ENCODE measurements at regions not wholly inside any gene's neighbourhood (a gene's known extent, or its start where the extent isn't known, plus 50 kb on each side); places are given as distances from the start of the nearest gene placed in this dataset.

- no peak for DNase-seq
Observed at GRCh38 chr15:85943151-85943550, 136.5 kb upstream of the AGBL1 start.

- no peak for DNase-seq
Observed at GRCh38 chr15:85943791-85944190, 135.9 kb upstream of the AGBL1 start.

GRCh38 chr15:85947021-85947420 lies 132.7 kb upstream of the AGBL1 start:
- DNase-seq, result no peak

GRCh38 chr15:85947936-85948335 lies 131.7 kb upstream of the AGBL1 start:
- no peak for DNase-seq

GRCh38 chr15:85950101-85950500 lies 129.6 kb upstream of the AGBL1 start:
- DNase-seq, result no peak

GRCh38 chr15:85954586-85954985 lies 125.1 kb upstream of the AGBL1 start:
- no peak for DNase-seq

- no peak for DNase-seq
Observed at GRCh38 chr15:85955501-85956391, 123.9 kb upstream of the AGBL1 start.

- no peak for DNase-seq
Observed at GRCh38 chr15:85956532-85957275, 123.0 kb upstream of the AGBL1 start.

GRCh38 chr15:85959611-85960010 lies 120.1 kb upstream of the AGBL1 start:
- DNase-seq, result no peak

GRCh38 chr15:85960381-85960780 lies 119.3 kb upstream of the AGBL1 start:
- no peak for DNase-seq

- no peak for DNase-seq
Observed at GRCh38 chr15:85961821-85962220, 117.8 kb upstream of the AGBL1 start.

- DNase-seq, result no peak
Observed at GRCh38 chr15:85963262-85963760, 116.4 kb upstream of the AGBL1 start.

- DNase-seq, result no peak
Observed at GRCh38 chr15:85964471-85964870, 115.2 kb upstream of the AGBL1 start.

GRCh38 chr15:85967553-85967952 lies 112.1 kb upstream of the AGBL1 start:
- no peak for DNase-seq

- no peak for DNase-seq
Observed at GRCh38 chr15:85972805-85973540, 106.7 kb upstream of the AGBL1 start.

GRCh38 chr15:85973584-85974347 lies 105.9 kb upstream of the AGBL1 start:
- no peak for DNase-seq

GRCh38 chr15:85974348-85974705 lies 105.3 kb upstream of the AGBL1 start:
- DNase-seq, result no peak

- no peak for DNase-seq
Observed at GRCh38 chr15:85974742-85975141, 104.9 kb upstream of the AGBL1 start.

- DNase-seq, result no peak
Observed at GRCh38 chr15:85976102-85976501, 103.6 kb upstream of the AGBL1 start.

- DNase-seq, result no peak
Observed at GRCh38 chr15:85976986-85977385, 102.7 kb upstream of the AGBL1 start.

GRCh38 chr15:85977586-85977985 lies 102.1 kb upstream of the AGBL1 start:
- no peak for DNase-seq

GRCh38 chr15:85979929-85980328 lies 99.7 kb upstream of the AGBL1 start:
- DNase-seq, result no peak

- no peak for DNase-seq
Observed at GRCh38 chr15:85980946-85981345, 98.7 kb upstream of the AGBL1 start.

Measured in activated CD4-positive, CD25-positive, alpha-beta regulatory T cell (primary cell).